ENCODE measurements at regions not wholly inside any gene's neighbourhood (a gene's known extent, or its start where the extent isn't known, plus 50 kb on each side); places are given as distances from the start of the nearest gene placed in this dataset.

DNA sequence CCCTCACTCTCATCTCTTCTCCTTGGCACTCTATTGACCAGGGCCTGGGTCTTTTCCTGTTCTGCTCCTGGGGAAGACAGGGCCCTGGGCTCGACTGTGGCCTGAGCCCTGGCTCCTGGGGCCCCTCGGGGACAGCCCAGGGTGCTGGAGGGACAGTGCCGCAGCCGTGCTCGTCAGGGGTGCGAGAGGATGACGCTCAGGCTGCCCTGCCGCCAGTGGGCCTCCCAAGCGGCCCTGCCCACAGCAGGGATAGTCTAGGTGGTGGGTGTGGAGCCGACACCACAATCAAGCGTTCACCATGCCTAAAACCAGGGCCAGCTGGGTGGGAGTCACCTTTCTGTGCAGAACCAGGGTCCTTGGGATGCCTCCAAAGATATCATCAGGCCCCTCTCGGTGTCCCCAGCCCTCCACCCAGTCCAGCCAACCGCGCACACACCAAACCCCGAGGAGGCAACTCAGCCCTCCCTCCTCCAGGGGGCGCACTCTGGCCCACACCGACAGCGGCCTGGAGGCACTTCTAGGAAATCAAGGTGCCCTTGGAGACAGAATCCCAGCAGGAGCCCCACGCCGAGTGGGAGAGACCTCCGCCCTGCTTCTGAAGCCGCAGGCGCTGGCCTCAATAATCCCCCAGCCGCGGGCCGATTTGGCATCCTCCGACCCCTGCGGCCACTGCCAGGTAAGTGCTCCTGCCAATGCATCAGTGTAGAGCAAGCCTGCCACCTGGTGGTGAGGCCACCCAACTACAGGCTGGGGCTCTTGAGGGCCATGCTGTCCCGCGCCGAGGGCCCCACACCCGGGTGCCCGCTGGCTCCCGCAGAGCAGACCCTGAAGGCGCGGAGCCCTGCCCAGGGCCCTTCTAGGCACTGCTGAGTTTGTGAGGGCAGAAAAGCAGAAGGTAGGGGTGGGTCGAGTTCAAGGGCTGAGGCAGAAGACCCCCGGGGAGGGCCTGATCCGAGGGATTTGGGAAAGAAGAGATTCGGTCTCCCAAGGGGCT is 496.4 kb downstream of the BUD13 start (continued):
- TF ChIP-seq TFDP2 (CRISPR knock-in tag; IDR thresholded peaks at IDR 0.05), result no peak
- no peak for TF ChIP-seq ZNF296 (CRISPR knock-in tag; conservative IDR thresholded peaks at IDR 0.05)
- no peak for TF ChIP-seq ZNF256 (CRISPR knock-in tag; conservative IDR thresholded peaks at IDR 0.05)
- TF ChIP-seq ZNF484 (CRISPR knock-in tag; IDR thresholded peaks at IDR 0.05; ENCODE audit: borderline replicate concordance, low read depth), result no peak
- no peak for TF ChIP-seq BRF2 (CRISPR knock-in tag; IDR thresholded peaks at IDR 0.05)
- TF ChIP-seq ZSCAN25 (CRISPR knock-in tag; IDR thresholded peaks at IDR 0.05), result no peak
- peak; percentile 73; the same call in 1 of the 2 replicates for TF ChIP-seq ZNF547 (CRISPR knock-in tag; IDR thresholded peaks at IDR 0.05)
- 0 out of 2 replicates have a peak, but pooled peaks have one; percentile 32 for TF ChIP-seq BORCS8-MEF2B (CRISPR knock-in tag; IDR thresholded peaks at IDR 0.05)
- TF ChIP-seq, protein P1, sequence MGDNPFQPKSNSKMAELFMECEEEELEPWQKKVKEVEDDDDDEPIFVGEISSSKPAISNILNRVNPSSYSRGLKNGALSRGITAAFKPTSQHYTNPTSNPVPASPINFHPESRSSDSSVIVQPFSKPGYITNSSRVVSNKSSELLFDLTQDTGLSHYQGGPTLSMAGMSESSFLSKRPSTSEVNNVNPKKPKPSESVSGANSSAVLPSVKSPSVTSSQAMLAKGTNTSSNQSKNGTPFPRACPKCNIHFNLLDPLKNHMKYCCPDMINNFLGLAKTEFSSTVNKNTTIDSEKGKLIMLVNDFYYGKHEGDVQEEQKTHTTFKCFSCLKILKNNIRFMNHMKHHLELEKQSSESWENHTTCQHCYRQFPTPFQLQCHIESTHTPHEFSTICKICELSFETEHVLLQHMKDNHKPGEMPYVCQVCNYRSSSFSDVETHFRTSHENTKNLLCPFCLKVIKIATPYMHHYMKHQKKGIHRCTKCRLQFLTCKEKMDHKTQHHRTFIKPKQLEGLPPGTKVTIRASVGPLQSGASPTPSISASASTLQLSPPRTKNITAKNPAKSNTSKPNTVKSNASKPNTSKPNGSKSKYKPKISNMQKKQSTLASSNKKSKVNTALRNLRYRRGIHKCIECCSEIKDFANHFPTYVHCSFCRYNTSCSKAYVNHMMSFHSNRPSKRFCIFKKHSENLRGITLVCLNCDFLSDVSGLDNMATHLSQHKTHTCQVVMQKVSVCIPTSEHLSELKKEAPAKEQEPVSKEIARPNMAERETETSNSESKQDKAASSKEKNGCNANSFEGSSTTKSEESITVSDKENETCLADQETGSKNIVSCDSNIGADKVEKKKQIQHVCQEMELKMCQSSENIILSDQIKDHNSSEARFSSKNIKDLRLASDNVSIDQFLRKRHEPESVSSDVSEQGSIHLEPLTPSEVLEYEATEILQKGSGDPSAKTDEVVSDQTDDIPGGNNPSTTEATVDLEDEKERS (CRISPR knock-in tag; IDR thresholded peaks at IDR 0.05), result no peak
- TF ChIP-seq RAD21 (CRISPR knock-in tag; IDR thresholded peaks at IDR 0.05), result peak; percentile 93
- TF ChIP-seq, protein P2, sequence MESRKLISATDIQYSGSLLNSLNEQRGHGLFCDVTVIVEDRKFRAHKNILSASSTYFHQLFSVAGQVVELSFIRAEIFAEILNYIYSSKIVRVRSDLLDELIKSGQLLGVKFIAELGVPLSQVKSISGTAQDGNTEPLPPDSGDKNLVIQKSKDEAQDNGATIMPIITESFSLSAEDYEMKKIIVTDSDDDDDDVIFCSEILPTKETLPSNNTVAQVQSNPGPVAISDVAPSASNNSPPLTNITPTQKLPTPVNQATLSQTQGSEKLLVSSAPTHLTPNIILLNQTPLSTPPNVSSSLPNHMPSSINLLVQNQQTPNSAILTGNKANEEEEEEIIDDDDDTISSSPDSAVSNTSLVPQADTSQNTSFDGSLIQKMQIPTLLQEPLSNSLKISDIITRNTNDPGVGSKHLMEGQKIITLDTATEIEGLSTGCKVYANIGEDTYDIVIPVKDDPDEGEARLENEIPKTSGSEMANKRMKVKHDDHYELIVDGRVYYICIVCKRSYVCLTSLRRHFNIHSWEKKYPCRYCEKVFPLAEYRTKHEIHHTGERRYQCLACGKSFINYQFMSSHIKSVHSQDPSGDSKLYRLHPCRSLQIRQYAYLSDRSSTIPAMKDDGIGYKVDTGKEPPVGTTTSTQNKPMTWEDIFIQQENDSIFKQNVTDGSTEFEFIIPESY (CRISPR knock-in tag; IDR thresholded peaks at IDR 0.05), result peak; percentile 82
- TF ChIP-seq TBX3 (IDR thresholded peaks at IDR 0.05; ENCODE audit: borderline replicate concordance), result no peak
- no peak; the same call in 1 of the 2 replicates for TF ChIP-seq NFKB2 (CRISPR knock-in tag; IDR thresholded peaks at IDR 0.05; ENCODE audit: borderline replicate concordance)
- TF ChIP-seq HIVEP1 (CRISPR knock-in tag; IDR thresholded peaks at IDR 0.05), result 0 out of 2 replicates have a peak, but pooled peaks have one; percentile 37
- TF ChIP-seq FOXO4 (CRISPR knock-in tag; conservative IDR thresholded peaks at IDR 0.05), result no peak
- TF ChIP-seq POLR2A (IDR thresholded peaks at IDR 0.05; ENCODE audit: insufficient read depth in 1 of 2, low read depth in 2 of 2, low read length in 2 of 2), result no peak
- TF ChIP-seq, protein P3, sequence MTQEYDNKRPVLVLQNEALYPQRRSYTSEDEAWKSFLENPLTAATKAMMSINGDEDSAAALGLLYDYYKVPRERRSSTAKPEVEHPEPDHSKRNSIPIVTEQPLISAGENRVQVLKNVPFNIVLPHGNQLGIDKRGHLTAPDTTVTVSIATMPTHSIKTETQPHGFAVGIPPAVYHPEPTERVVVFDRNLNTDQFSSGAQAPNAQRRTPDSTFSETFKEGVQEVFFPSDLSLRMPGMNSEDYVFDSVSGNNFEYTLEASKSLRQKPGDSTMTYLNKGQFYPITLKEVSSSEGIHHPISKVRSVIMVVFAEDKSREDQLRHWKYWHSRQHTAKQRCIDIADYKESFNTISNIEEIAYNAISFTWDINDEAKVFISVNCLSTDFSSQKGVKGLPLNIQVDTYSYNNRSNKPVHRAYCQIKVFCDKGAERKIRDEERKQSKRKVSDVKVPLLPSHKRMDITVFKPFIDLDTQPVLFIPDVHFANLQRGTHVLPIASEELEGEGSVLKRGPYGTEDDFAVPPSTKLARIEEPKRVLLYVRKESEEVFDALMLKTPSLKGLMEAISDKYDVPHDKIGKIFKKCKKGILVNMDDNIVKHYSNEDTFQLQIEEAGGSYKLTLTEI (CRISPR knock-in tag; conservative IDR thresholded peaks at IDR 0.05), result no peak
- no peak for TF ChIP-seq ZNF326 (CRISPR knock-in tag; IDR thresholded peaks at IDR 0.05; ENCODE audit: borderline replicate concordance)

Data from HepG2 (cell line).